PC-3 (cell line): ENCODE measurements at regions not wholly inside any gene's neighbourhood (a gene's known extent, or its start where the extent isn't known, plus 50 kb on each side); places are given as distances from the start of the nearest gene placed in this dataset.

Experiments used
- ATAC-seq: fragments of 200-7000 bp; cut with Tn5 transposase; 2 replicates; pipeline ENCODE4 v1.9.1; 2020; ENCODE audit warnings: mild to moderate bottlenecking, moderate library complexity
- BruUV-seq: library from RNA; stranded (reverse); fragments of 400-500 nt; replicated peaks from 2 replicates; lab custom pipeline; 2021; lab: Mats Ljungman, UMichigan
- CTCF ChIA-PET: fragments of 300-600 bp; sonication (Branson Sonifier 250); formaldehyde crosslinking; loops from one replicate; lab custom pipeline; 2022; ENCODE audit warnings: antibody characterized with exemption; lab: Charles Lee
- POLR2A ChIA-PET: fragments of 300-600 bp; sonication (Branson Sonifier 250); formaldehyde crosslinking; loops from one replicate; lab custom pipeline; 2022; ENCODE audit warnings: antibody characterized with exemption; ENCODE audit not compliant: unreplicated experiment; lab: Charles Lee
- DNase-seq: peaks from one replicate; pipeline ENCODE4 v3.0.0-alpha.2; 2015
- H2AFZ ChIP-seq: fragments of 300-600 bp; sonication (generic); 2 replicates; pipeline ENCODE4 v1.6.0; 2016; ENCODE audit warnings: antibody characterized with exemption, low read length
- H3F3A ChIP-seq: fragments of 300-600 bp; sonication (generic); one replicate; pipeline ENCODE4 v1.6.0; 2017; ENCODE audit warnings: antibody characterized with exemption, low read length, control low read depth, mild to moderate bottlenecking; ENCODE audit not compliant: unreplicated experiment
- H3K27ac ChIP-seq: fragments of 300-600 bp; sonication (generic); 2 replicates; pipeline ENCODE4 v1.5.1; 2016; ENCODE audit warnings: mild to moderate bottlenecking, low read length
- H3K27me3 ChIP-seq: fragments of 300-600 bp; sonication (generic); 2 replicates; pipeline ENCODE4 v1.6.1; 2016; ENCODE audit warnings: low read length, mixed read lengths
- H3K36me3 ChIP-seq: fragments of 300-600 bp; sonication (generic); 2 replicates; pipeline ENCODE4 v1.6.1; 2016; ENCODE audit warnings: low read depth, mixed run types, low read length, mixed read lengths
- H3K4me1 ChIP-seq: fragments of 300-600 bp; sonication (generic); 2 replicates; pipeline ENCODE4 v1.5.1; 2016; ENCODE audit warnings: low read length; ENCODE audit not compliant: insufficient read depth
- H3K4me2 ChIP-seq: fragments of 300-600 bp; sonication (generic); 2 replicates; pipeline ENCODE4 v1.6.0; 2016; ENCODE audit warnings: low read length
- H3K4me3 ChIP-seq: fragments of 300-600 bp; sonication (generic); 2 replicates; pipeline ENCODE4 v1.5.1; 2016; ENCODE audit warnings: mild to moderate bottlenecking, low read length, mixed read lengths
- H3K79me2 ChIP-seq: fragments of 300-600 bp; sonication (generic); 2 replicates; pipeline ENCODE4 v1.6.1; 2017; ENCODE audit warnings: low read length, mixed read lengths
- H3K9ac ChIP-seq: fragments of 300-600 bp; sonication (generic); 2 replicates; pipeline ENCODE4 v1.6.0; 2016; ENCODE audit warnings: mild to moderate bottlenecking, low read length
- H3K9me2 ChIP-seq: fragments of 300-600 bp; sonication (generic); replicated peaks from 2 replicates; pipeline ENCODE4 v1.6.1; 2016; ENCODE audit warnings: mixed run types, low read length, mixed read lengths
- H3K9me3 ChIP-seq: fragments of 300-600 bp; sonication (generic); 2 replicates; pipeline ENCODE4 v1.6.1; 2016; ENCODE audit warnings: low read length, mixed read lengths
- H4K20me1 ChIP-seq: fragments of 300-600 bp; sonication (generic); 2 replicates; pipeline ENCODE4 v1.6.1; 2016; ENCODE audit warnings: low read length, mixed read lengths
- EZH2 ChIP-seq: fragments of 300-600 bp; sonication (generic); IDR thresholded peaks from one replicate; pipeline ENCODE4 v1.6.1; 2017; ENCODE audit warnings: antibody characterized with exemption, mild to moderate bottlenecking, low read length; ENCODE audit not compliant: unreplicated experiment
- EZH2phosphoT487 ChIP-seq: fragments of 300-600 bp; sonication (generic); IDR thresholded peaks from 2 replicates; pipeline ENCODE4 v1.6.1; 2018; ENCODE audit warnings: mild to moderate bottlenecking, antibody characterized with exemption, low read length, borderline replicate concordance
- intact Hi-C: fragments of 100-400 bp; cut with micrococcal nuclease; formaldehyde crosslinking; loops from 2 replicates; pipeline ENCODE4 v1.9.0; 2023
- TF ChIP-seq, protein P1 (sequence below): fragments of 300-600 bp; sonication (generic); conservative IDR thresholded peaks from 2 replicates; pipeline ENCODE4 v1.5.1; 2017; ENCODE audit warnings: antibody characterized with exemption, low read depth, mild to moderate bottlenecking, low read length

DNA sequence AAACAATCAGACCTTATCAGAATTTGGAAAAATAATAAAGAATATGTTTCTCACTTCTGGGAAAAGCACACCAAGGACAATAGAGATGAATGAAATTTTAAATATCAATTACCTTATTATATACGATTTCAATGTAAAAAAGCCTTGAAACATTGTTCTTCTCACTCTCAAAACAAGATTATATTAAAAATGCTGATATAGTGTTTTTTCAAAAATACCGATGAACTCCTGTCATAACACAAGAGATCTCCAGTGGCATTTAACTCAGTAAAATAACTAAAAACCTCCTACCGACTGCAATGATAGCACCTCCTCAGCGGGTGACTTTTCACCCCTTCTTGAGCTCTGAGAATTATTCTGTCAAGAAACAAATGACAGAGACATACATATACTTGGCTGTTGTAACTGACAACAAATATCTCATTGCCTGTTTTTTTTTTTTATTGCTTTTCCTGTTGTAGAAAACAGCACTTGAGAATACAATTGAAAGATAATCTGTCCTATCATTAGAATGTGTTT is 1237.3 kb downstream of the C4orf33 start:
- Histone ChIP-seq H3K4me2 (no peak overlapping the region), H3K27ac (no peak overlapping the region), H3K4me1 (no peaks in the 10 kb centered on the region), H3K79me2 (no peaks in the 10 kb centered on the region), H3F3A (no peaks in the 10 kb centered on the region), H4K20me1 (no peaks in the 10 kb centered on the region), H3K36me3 (no peaks in the 10 kb centered on the region), H2AFZ (no peak overlapping the region), H3K27me3 (no peaks in the 10 kb centered on the region), H3K9me3 (no peaks in the 10 kb centered on the region), H3K4me3 (no peak overlapping the region), H3K9ac (no peak overlapping the region), H3K9me2 (no peaks in the 10 kb centered on the region)
- no TSS peak for BruUV-seq
- no peak for DNase-seq
- TF ChIP-seq EZH2phosphoT487 (no peak), EZH2 (no peak)
- TF ChIP-seq, protein P1, sequence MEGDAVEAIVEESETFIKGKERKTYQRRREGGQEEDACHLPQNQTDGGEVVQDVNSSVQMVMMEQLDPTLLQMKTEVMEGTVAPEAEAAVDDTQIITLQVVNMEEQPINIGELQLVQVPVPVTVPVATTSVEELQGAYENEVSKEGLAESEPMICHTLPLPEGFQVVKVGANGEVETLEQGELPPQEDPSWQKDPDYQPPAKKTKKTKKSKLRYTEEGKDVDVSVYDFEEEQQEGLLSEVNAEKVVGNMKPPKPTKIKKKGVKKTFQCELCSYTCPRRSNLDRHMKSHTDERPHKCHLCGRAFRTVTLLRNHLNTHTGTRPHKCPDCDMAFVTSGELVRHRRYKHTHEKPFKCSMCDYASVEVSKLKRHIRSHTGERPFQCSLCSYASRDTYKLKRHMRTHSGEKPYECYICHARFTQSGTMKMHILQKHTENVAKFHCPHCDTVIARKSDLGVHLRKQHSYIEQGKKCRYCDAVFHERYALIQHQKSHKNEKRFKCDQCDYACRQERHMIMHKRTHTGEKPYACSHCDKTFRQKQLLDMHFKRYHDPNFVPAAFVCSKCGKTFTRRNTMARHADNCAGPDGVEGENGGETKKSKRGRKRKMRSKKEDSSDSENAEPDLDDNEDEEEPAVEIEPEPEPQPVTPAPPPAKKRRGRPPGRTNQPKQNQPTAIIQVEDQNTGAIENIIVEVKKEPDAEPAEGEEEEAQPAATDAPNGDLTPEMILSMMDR, result no peak
- no peak for ATAC-seq
- intact Hi-C loops, result no loop called here
- POLR2A ChIA-PET, result no interaction called here
- CTCF ChIA-PET, result no interaction called here

DNA sequence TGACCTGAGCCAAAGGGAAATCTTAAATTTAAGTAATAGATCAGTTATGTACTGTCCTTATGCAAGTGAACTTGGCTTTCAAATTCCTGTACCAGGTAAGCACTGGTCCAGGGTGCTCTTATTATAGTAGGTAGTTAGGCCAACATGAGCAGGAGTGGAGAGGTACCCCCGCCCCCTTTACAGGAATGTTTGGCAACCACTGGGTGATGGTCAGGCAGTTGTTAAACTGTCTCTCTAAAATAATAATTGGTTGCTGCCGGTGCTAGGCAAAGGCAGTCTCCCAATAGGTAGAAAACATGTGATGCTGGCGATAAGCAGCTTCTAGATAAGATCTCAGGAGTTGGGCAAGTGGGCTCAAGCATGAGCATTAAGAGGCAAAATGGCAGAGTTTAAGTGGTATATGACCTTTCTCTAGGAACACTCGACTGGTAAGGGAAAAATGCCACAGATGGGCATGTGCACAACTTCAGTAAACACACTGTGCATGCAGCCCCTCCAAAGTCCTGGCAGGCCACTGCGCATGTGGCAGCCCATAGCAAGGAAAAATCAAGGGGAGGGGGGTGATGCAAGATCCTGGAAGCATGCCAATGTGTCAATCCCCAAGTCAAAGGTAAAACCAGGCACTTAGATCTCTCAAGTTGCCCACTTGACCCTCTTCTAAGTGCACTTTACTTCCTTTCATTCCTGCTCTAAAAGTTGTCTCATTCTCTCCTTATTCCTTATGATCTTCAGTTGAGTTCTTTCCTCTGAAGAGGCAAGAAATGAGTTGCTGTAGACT is 1239.7 kb downstream of the C4orf33 start:
- H3K9ac ChIP-seq, result no peak overlapping the region
- no peaks in the 10 kb centered on the region for H3K9me2 ChIP-seq
- H3K36me3 ChIP-seq, result no peaks in the 10 kb centered on the region
- H4K20me1 ChIP-seq, result no peaks in the 10 kb centered on the region
- H3K9me3 ChIP-seq, result no peaks in the 10 kb centered on the region
- H3K4me2 ChIP-seq, result no peak overlapping the region
- H3K4me1 ChIP-seq, result no peaks in the 10 kb centered on the region
- ChIA-PET POLR2A (no interaction called here), CTCF (no interaction called here)
- H3K79me2 ChIP-seq, result no peaks in the 10 kb centered on the region
- no peaks in the 10 kb centered on the region for H3F3A ChIP-seq
- no peak overlapping the region for H3K4me3 ChIP-seq
- intact Hi-C loops, result no loop called here
- DNase-seq (no peak), ATAC-seq (no peak)
- no peaks in the 10 kb centered on the region for H3K27me3 ChIP-seq
- no peak overlapping the region for H3K27ac ChIP-seq
- no TSS peak for BruUV-seq
- no peak for TF ChIP-seq EZH2
- TF ChIP-seq, protein P1, result no peak
- no peak for TF ChIP-seq EZH2phosphoT487
- no peak overlapping the region for H2AFZ ChIP-seq

DNA sequence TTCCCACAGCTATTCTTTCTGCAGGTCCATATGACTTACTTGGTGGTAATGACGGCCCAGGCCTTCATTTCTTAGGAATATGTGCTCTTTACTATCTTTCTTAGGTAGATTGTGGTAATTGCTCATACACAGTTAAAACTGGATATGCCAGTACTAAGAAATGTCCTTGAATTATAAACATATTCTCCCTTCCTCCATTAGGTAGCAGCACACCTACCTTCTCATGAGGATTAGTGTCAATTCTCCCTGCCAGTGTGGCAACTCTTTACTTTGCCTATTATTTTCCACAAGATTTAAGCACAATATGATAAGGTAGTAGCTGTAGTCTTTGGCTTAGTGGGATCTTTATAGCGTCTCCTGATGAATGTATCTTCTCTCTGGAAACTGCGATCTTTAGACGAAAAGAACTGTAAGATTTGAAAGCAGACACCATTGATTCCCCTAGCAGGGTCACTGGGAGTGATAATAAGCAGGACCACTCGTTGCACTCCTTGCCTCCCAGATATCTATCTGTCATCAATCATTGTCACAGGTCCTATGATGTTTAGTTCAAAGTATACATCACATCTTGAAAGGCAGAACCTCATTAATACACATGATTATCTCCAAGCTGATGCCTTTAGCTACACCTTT is 1240.7 kb downstream of the C4orf33 start:
- no peak overlapping the region for H3K9ac ChIP-seq
- no peaks in the 10 kb centered on the region for H3K36me3 ChIP-seq
- ChIA-PET POLR2A (no interaction called here), CTCF (no interaction called here)
- no TSS peak for BruUV-seq
- no peaks in the 10 kb centered on the region for H3K79me2 ChIP-seq
- DNase-seq (no peak), ATAC-seq (no peak)
- no peak overlapping the region for H3K4me3 ChIP-seq
- H4K20me1 ChIP-seq, result no peaks in the 10 kb centered on the region
- no peak overlapping the region for H3K4me2 ChIP-seq
- no peaks in the 10 kb centered on the region for H3K9me2 ChIP-seq
- H3F3A ChIP-seq, result no peaks in the 10 kb centered on the region
- no peak for TF ChIP-seq EZH2phosphoT487
- H2AFZ ChIP-seq, result no peak overlapping the region
- no peaks in the 10 kb centered on the region for H3K27me3 ChIP-seq
- H3K4me1 ChIP-seq, result no peaks in the 10 kb centered on the region
- H3K9me3 ChIP-seq, result no peaks in the 10 kb centered on the region
- intact Hi-C loops, result no loop called here
- H3K27ac ChIP-seq, result no peak overlapping the region
